Fibroblast of pulmonary artery (primary cell): ENCODE measurements at regions not wholly inside any gene's neighbourhood (a gene's known extent, or its start where the extent isn't known, plus 50 kb on each side); places are given as distances from the start of the nearest gene placed in this dataset.

Experiments
- DNase-seq: peaks from one replicate; pipeline ENCODE4 v3.0.0-alpha.2; 2010; ENCODE audit warnings: low read depth
- H3K4me3 ChIP-seq: replicated peaks from 2 replicates; pipeline ENCODE4 v1.5.1; 2011; ENCODE audit warnings: low read depth, mild to moderate bottlenecking, control low read depth, low read length, moderate library complexity
- CTCF ChIP-seq: IDR thresholded peaks from 2 replicates; pipeline ENCODE4 v1.5.1; 2011; ENCODE audit warnings: mild to moderate bottlenecking, control low read depth, low read length, inconsistent platforms; ENCODE audit errors: missing control alignments

GRCh38 chr3:40737343-40737742, 212.6 kb downstream of the ZNF621 start:
- DNase-seq: no peak
- no peak for TF ChIP-seq CTCF
- H3K4me3 ChIP-seq: no peak overlapping the region

DNA sequence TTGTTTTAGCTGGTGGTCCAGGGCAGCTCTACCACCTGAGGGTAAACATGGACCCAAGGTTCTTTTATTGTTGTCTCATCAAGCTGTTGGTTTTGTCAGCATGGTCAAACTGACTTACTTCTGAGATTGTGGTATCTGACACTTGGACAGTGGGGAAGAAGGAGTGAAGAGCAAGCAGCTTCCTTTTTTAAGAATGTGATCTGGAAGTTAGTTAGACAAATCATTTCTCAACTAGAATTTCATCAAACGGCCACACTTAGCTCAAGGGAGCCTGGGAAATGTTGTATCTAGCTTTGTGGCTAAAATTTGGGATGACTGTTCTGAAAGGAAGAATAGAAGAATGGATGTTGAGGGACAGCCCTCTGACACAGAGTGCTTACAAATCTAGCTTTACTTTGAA, 215.2 kb downstream of the ZNF621 start:
- H3K4me3 ChIP-seq: no peak overlapping the region
- no peak for TF ChIP-seq CTCF
- no peak for DNase-seq

GRCh38 chr3:40741729-40742128, 217.0 kb downstream of the ZNF621 start:
- DNase-seq: peak; percentile 59
- no peak overlapping the region for H3K4me3 ChIP-seq
- TF ChIP-seq CTCF: no peak

DNA sequence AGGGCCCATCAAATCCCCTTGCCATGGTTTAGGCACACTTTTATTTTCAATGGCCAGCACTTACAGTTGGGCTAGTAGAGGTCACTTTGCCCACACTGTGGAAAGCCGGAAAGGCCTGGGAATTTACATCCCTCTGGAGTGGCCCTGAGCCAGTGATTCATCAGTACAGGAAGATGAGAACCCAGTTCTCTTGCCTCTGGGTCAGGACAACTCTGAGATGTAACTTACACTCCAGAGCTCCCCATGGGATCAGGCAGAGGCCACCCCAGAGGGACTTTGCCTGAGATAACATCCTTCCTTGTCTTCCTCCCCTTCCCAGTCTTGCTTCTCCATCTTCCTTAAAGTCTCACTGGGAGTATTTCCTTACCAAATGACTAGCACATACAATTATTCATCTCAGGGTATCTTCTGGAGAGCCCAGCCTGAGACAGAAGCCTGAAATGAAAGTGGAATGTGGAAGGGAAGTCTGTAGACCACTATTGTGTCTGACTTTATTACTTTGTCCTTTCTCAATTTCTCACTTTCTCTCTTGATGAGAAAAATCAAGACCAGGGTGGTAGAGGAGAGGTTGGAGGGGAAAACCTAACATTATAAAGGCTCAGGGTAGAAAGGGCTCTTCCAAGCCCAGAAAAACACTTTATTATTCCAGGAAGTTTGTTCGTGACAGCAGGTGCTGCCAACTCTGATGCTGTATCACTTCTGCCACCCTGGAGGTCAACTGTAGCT, 220.8 kb downstream of the ZNF621 start:
- no peak for TF ChIP-seq CTCF
- no peak overlapping the region for H3K4me3 ChIP-seq
- no peak for DNase-seq

DNA sequence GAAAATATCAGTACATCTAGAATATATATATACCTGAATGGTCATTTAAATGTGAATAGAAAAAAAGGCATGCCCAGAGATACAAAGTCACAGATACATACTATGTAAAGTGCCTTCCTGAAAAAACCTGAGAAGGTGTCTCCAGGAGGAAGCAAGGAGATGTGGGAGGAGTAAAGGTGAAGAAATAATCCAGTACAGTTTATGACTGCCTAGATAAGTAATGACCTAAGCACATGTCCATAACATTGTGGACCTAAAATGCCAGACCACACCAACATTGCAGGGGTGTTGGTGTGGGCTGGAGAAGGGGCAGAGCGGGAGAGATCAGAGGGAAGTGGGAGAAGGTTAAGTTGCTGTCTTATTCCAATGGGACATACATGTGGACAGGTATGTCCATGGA, 226.9 kb downstream of the ZNF621 start:
- TF ChIP-seq CTCF: no peak
- DNase-seq: no peak
- H3K4me3 ChIP-seq: no peak overlapping the region

- no peak overlapping the region for H3K4me3 ChIP-seq
- no peak for TF ChIP-seq CTCF
- no peak for DNase-seq
Measured at GRCh38 chr3:40752492-40752891, 227.7 kb downstream of the ZNF621 start.

DNA sequence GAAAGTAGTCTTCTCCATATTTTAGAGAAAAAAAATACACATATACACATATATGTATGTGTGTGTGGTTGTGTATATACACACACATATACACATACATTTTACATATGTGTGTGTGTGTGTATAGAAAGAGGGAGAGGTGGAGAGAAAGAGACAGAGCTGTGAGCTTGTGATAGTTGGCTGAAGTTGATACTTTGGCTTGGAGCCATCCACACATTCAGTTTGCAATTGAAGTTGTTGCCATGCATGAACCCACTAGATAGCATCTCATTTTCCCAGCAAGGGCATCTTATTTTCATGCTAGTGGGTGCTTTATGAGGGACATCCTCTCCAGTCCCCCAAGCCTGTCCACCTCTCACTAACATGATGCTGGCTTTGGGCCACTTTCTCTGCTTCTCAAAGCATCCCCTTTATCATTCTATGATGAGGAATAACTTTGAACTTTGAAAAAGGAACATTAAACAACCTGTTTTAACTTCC, 228.6 kb downstream of the ZNF621 start:
- no peak for DNase-seq
- H3K4me3 ChIP-seq: no peak overlapping the region
- TF ChIP-seq CTCF: no peak
